Hematopoietic multipotent progenitor cell treated with erythropoietin and hydrocortisone succinate and interleukin-3 and kit ligand, for 17 days (in vitro differentiated cells): ENCODE measurements at regions not wholly inside any gene's neighbourhood (a gene's known extent, or its start where the extent isn't known, plus 50 kb on each side); places are given as distances from the start of the nearest gene placed in this dataset.
A peak's percentile ranks its signal among the peaks of the same experiment; 100 is the strongest.
"Not testable (repeated sequence)": the region's sequence is repeated elsewhere in the genome, so short reads cannot be mapped to it uniquely, and the experiment has no call there.

Experiments used
- DNase-seq: peaks from one replicate; pipeline ENCODE4 v3.0.0-alpha.2; 2015; ENCODE audit warnings: low spot score

DNA sequence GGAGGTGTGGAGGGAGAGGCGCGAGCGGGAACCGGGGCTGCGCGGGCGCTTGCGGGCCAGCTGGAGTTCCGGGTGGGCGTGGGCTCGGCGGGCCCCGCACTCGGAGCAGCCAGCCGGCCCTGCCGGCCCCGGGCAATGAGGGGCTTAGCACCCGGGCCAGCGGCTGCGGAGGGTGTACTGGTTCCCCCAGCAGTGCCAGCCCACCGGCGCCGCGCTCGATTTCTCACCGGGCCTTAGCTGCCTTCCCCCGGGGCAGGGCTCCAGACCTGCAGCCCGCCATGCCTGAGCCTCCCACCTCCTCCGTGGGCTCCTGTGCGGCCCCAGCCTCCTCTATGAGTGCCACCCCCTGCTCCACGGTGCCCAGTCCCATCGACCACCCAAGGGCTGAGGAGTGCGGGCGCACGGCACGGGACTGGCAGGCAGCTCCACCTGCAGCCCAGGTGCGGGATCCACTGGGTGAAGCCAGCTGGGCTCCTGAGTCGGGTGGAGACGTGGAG lies 141.4 kb downstream of the SPRY1 start:
- DNase-seq, result not testable (repeated sequence)

DNA sequence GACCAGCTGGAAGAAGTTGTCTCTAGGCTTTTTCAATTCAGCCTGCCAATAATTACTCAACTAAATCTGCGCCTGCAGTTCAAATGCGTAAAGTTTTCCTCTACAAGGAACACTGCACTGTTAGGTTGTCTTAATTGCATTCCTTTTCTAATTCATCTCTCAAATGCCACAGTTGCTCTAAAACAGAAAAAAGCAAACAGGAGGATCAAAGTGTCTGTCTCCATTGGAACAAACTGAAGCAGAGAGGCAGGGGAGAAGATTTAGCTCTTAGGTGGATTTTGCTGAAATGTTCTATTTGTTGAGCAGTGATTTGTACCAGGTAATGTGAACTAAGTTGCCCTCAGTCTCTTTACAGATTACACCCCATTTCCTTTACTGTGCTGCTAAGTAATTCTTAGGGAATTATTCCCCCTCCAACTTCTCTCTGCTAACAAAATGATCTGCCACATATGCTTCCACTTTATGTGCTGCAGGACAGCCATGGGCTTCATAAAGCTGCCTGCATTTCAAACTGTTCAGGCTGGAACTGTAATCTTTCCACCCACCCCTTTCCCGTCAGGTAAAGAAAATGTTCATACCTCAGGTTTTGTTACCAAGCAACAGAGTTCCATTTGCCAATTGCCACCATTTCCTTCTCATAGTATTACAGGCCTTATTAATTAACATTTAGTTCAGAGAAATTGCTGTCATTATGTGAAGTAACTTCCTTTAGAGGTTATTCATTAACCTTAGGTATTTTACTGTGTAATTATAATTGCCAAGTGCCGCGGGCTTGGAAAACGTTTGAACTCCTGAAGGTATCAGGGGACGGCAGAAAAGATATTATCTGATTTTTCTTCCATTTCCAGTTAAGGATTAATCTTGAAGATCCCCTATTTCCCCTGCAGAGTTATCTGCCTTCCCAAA lies 149.3 kb downstream of the SPRY1 start:
- no peak for DNase-seq

DNA sequence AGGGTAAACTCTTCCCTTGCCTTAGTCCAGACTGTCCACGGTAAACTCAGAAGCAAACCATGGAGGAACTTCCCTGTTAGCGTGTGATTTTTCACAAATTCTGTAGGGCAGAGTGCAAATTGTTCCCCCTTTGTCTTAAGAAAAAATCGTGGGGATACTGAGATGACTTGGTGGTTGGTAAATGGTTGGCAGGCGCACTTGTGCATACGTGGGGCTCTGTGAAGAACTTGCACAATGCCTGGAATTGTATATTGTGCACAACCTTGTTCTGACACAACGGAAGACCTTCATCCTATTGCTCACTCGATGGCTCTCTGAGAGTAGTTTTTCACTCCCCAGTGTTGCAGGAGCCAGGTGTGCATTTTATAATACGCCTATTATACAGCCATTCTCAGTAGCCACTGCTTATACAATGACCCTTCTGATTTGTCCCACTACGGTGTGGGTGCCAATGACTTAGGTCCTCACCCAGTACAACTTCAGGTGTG lies 150.0 kb downstream of the SPRY1 start:
- DNase-seq, result no peak

DNA sequence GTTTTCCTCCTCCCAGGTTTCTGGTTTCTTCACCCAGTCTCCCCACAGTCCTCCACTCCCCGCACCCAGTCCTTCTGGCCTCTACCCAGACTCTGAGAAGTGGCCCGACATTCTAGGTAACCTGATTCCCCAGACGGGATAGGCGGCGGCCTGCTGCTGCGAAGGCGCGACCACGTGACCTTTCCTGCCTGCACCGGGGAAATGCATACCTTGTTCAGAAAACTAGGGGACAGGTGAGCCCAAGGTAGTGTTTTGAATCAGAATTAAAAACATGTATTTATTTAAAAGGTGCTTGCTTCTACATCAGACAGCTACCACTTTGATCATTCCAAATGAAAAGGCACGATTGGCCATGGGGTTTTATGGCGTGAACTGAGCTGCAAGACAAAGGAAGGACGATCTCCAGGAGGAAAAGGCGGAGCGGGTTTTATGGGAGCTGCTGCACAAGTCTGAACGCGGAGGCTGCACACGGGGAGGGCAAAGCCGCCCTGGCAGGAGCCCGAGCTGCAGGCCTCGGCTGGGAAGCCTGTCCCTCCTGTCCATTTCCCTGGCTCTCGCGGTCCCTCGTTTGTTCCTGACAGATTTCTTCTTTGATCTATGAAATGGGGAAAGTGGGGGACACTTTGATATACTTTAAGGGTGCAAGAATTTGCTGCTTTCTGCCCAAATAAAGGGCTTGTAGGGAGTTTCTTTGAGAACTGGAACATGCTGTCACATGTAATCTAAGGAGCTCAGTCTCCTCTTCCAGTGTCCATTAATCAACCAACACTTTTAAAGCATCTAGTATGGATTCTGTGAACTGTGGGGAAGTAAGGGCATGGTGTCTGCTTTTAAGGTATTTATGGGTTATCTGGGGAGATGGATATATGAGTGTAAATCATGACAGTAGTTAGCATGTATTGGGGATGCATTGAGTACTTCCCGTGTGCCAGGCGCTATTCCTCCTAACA lies 150.9 kb downstream of the SPRY1 start:
- no peak for DNase-seq

DNA sequence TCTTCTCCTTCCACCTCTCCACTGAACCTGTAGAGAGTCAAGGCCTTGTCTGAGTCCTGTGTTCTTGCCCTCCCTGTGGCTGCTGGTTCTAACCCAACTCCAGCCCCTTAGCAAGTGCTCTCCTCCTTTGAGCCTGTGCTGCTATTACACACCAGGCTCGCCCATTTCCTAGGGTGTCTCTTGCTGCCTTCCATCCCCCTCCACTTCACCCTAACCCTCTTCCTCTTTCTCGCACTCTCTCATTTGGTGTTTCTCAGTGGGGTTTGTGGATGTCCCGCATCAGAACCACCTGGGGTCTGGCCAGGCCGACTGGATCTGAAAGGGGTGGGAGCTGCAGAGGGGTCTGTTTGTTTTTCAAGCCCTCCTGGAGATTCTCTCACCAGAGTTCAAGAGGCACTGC lies 156.7 kb downstream of the SPRY1 start:
- DNase-seq, result no peak

DNA sequence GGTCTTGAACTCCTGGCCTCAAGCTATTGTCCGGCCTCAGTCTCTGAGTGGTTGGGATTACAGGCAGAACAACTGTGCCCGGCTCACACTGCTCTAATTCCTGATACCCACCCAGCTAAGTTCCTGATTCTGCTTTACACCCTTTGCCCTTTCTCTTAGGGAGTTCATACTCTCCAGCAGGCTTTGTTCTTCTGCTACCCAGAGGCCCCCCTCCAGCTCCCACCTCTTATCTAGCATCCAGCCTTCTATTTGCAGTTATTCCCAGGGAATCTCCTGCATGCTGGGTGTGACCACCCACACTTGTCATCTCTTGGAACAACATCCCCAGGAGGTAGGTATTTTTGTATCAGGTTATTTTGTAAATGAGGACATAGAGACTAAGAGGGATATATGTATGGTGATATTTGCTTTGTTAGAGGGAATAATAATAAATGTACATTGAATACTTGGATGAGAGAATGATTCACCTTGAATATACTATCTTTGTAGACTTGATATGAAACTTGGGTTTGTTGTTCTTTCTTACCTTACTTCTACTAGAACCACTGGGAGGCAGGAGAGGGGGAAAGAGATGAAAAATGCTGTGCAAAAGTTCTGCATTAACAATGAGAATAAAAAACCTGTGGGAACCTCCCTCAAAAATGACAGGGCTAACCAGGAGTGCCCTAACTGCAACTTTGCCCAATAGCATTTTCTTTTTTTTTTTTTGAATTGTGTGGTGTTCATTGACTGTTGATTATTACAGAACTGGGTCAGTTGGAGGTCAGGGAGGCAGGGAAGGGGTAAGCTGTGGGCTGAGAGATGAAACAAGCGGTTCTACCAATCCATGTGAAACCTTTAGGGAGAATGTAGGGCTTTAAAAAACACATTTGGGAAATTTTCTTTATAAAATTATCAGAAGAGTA lies 157.4 kb downstream of the SPRY1 start:
- no peak for DNase-seq

DNA sequence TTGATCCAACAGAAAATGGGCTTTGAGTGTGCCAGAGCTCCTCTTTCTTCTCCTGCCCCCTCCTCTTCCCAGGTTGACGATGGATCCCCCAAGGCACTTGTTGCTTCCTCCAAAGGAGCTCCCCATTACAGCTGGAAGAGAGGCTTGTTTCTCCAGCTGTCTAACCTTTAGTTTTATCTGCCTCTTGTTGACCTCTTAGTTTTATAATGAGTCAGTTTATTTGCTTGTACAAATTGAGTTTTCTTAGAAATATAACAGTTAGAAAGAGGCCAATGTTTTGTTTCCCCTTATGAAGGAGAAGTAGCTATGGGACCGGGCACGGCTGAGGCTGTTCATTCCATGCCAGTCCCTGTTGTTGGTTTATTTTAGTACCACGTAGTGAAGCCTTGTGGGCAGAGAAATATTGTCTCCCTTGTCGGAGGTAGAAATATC lies 158.2 kb downstream of the SPRY1 start:
- no peak for DNase-seq

DNA sequence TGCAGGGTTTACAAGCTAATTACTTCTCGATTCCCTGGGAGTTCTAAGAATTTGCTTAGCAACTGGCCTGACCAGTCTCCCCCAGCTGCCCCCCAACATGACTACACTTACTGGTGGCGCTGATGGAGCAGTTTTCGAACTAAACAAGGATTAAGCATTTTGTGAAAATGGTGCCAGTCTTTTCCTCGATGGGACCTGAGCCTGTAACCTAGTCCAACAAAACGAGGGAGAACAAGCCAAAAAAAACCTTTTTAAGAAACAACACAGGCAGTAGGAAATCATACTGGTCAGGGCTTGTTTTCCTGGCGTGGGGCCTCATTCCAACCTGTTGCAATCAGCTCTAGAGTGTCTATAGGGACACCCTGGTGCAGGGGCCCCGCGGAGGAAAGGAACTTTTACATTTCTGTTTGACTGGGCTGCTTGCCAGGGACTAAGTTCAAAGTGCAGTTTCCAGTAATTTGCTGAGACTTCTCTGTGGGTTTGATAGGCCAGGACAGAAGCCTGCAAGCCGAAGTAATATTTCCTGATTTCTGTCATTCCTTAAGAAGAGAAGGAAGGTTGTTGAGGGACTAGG lies 158.7 kb downstream of the SPRY1 start:
- no peak for DNase-seq

DNA sequence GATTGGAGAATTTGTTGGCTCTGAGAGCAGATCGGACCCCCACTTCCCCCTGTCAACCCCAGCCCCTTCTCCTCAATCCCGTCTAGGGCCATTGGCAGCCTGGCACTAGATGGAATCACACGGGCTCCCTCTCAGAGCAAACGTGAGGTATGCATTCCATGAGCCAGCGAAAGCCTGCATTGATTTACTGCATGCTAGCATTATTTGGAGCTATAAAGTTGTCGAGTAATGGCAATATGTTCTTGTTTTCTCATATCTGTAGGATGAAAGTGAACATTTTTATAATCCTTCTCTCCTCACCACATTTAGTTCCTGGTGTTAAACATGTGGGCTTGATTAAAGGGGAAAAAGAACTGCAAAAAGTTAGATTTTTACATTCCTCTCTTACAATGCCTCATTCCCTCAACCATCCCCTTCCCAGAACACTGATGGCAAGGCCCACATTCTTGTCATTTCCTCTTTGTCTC lies 159.2 kb downstream of the SPRY1 start:
- no peak for DNase-seq

DNA sequence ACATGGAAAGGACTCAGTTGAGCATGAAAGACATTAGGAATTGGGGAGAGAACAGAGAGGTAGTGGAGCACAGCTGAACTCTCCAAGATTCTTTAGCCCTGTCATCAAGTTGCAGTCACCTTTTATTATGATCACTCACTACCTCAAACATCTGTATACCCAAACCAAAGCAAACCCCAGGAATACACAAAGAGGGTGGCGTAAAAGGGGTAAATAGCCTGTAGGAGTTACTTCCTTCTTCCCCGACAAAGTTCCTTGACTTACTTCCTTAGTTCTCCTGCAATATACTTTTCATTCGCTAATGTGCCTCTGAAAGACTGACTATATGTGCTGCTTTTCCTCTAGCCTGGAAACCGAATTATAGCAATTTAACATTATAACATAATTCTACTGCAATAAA lies 159.9 kb downstream of the SPRY1 start:
- DNase-seq, result no peak

DNA sequence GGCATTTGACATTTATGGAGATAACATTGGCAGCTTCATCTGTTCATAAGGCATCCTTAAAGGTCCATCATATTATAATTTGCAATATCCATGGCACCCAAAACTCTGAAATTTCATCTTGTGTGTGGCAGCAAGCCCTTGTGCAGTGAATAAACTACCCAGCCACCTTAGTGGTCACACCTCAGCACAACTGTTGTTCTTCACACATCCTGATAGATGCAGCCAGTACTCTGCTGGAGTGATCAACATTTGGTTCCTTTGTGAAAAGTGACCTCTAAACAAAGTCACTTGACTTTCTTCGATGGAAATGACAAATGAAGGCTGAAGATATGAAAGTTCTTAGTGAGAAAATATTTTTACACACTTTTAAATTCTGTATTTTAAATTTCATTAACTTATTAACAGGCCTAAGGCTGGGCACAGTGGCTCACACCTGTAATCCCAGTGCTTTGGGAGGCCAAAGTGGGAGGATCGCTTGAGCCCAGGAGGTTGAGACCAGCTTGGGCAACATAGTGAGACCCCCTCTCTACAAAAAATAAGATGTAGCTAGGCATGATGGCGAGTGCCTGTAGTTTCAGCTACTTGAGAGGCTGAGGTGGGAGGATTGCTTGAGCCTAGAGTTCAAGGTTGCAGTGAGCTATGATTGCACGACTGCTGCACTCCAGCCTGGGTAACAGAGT lies 161.4 kb downstream of the SPRY1 start:
- no peak for DNase-seq

DNA sequence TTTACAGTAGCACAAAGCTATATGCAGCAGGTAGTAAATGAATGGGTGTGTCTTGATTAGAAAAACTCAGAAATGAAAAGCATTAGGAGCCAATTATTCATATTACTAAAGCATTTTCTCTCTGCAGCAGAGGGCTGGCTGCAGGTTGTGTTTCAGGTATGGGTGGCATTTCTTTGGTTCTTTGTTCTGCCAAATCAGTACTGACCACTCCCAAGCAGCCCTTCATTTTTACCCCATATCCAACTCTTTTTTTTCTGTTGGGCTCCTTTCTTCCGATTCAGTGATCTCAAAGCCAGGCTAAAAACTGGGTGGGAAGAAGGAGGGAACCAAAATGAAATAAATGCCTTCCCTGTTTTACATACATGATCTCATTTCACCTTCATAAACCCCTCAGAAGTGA lies 162.3 kb downstream of the SPRY1 start:
- DNase-seq, result no peak

DNA sequence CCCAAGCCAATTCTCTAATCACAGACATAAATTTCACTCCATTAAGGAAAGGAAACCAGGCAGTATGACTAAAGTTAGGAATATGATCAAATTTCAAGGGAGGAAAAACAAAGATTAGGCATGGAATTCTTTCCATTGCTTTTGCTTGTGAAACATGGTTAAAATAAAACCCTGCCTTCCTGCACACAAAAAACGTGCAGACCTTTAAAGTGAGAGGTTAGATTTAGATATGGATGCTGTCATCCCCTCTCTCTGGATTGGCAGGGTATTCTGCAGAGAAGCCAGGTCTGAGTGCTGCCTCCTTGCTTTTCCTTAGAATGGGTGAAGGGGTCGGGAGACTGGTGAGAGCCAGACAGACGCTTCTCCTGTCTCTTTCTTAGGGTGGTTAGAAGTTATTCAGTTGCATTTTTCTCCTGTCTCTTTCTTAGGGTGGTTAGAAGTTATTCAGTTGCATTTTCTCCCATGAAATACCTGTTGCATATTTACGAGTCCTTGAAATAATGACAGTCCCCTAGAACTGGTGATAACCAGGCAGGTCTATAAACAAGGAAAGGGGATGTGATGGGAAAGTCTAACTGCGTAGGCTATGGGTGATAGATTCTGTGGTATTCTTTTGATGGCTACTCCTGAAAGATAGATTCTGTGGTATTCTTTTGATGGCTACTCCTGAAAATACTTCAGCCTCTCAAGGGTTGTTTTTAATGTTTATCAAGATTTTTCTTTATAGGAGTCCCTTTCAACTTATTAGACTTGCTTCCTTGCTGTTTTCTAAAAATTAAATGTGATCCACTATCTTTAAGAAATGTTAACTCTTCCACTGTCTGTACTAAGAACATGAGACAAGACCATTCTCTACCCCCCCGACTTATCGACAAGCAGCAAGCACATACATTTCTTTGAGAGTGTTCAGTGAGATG lies 163.6 kb downstream of the SPRY1 start:
- no peak for DNase-seq

DNA sequence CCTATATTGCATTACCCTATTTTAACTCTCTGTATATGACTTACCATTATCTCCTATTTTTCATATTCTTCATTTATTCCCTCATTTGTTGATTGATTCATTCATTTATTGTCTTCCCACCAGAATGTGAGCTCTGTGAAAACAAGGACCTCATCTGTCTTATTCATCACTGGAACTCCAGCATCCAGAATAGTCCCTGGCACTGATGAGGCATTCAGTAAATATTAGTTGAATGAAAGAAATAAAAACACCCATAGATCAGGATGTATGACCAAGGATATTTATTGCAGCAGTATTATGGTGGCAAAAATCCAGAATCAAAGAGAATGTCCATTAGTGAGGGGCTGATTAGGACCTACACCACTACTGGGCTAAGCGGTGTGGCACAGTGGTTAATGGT lies 164.9 kb downstream of the SPRY1 start:
- no peak for DNase-seq

DNA sequence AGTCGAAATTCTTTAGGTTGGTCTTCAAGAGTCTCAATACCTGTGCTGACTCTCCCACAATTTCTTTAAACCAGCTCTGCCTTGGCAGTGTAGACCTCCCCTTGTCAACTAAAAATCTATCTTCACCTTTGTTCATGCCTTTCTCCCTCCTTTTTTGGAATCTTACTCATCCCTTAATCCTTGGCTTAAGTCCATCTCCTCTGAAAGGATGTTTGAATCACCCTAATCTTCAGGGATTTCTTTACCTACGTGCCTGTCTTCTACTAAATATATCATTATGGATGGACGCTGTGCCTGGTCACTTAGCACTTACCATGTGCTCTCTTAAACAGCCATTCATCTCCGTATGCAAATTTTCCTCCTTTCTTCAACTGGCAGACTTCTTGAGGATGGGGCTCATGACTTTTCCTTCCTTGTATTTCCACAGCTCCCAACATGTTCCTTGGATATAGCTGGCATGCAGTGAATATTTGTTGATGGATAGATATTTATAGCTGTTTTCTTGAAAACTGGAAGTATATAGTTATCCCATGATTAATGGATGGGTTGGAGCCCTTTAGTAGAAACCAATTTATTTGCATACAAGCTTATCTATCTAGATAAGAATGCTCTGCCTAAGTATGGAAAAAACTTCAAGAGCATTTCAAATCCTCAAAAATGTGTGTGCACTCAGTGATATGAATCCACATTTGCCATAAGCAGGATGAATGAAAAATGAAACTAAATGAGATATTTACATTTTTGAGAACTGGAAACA lies 166.6 kb downstream of the SPRY1 start:
- no peak for DNase-seq

DNA sequence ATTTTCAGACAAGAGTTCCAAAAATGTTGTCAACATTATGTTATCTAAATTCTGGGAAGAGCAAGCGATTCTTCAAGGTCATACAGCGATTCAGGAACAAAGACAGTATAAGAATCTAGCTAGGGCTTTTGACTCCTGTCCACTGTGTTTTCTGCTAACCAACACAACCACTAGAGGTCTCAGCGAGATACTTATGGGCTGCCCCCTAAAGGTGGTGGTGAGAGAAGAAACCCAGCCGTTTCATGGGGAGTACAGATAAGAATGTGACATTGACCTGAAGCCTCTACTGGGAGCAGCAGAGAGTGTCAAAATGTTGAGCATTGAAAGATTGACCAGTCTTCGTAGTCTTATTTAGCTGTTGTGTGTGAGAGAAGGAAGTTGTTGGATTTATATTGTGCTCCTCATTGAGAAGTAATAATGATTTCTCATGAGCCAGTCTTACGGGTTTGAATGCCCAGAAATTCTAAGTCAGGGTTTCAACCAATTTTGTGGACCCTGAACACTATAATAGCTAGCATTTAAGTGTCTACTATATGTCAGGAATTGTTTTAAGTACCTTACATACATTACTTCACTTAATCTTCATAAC lies 168.3 kb downstream of the SPRY1 start:
- DNase-seq, result peak; percentile 34

DNA sequence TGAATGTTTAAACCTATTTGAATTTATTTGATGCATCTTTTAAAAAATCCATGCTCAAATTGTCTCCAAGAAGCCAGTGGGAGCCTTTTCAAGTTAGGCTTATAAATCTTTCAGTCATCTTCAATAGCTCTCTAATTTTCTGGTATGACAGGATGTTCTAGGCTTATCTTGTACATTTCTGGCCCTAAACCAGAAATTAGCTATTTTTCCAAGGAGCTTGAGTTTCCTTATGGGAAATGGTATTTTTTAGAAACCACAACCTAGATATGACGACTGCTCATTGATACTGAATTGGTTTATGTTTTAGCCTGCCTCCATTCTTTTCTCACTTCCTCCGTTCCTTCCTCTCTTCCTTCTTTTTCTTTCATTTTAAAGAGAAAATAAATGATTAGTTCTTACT lies 172.3 kb downstream of the SPRY1 start:
- DNase-seq, result no peak

DNA sequence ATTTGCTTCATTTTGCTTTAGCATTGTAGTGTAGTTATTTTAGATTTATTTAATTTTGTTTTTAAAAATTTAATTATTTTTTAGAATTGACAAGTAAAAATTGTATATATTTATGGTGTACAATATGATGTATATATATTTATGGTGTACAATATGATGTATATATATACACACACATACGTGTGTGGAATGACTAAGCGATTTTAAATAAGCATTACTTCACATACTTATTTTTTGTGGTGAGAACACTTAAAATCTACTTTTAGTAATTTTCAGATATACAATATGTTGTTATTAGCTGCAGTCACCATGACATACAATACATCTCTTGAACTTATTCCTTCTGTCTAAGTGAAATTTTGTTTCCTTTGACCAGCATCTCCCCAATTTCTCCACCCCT lies 172.9 kb downstream of the SPRY1 start:
- DNase-seq, result no peak
